H4 (cell line): ENCODE measurements at regions not wholly inside any gene's neighbourhood (a gene's known extent, or its start where the extent isn't known, plus 50 kb on each side); places are given as distances from the start of the nearest gene placed in this dataset.

Experiments
- DNase-seq: peaks from one replicate; pipeline ENCODE4 v3.0.0-alpha.2; 2015; ENCODE audit warnings: low spot score

DNA sequence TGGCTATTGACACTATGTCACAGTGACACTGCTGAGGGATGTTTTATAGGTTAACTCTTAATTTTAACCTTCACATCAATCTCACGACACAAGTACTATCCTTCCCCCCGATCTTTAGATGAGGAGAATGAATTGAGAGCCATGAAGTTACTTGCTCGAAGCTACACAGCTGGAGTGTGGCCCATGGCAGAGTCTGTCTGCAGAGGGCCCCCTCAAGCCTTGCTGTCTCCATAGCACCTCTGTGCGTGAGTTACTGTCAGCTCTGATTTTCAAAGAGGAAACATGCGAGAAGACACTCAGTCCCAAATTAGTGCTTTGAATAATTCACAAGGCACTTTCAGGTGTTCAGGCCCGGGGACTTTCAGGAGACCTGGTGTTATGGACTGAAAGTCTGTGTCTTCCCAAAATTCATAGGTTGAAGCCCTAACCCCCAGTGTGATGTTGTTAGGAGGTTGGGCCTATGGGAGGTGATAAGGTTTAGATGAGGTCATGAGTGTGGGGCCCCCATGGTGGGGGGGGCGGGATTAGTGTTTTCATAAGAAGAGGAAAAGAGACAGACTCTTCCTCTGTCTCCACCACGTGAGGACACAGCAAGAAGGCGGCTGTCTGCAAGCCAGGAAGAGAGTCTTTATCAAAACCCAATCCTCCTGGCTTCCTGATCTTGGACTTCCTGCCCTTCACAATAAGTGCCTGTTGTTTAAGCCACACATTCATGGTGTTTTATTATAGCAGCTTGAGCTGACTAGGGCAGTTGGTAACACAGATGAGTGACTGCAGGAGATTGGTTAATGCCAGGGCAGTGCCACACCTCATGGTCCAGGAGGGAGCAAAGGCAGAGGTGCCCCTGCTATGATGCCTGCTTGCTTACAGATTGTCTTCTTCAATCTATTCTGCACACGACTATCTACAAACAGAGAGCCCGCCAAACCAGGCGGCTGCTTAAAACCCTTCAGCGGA is 281.8 kb downstream of the HAPSTR1 start:
- DNase-seq: no peak

DNA sequence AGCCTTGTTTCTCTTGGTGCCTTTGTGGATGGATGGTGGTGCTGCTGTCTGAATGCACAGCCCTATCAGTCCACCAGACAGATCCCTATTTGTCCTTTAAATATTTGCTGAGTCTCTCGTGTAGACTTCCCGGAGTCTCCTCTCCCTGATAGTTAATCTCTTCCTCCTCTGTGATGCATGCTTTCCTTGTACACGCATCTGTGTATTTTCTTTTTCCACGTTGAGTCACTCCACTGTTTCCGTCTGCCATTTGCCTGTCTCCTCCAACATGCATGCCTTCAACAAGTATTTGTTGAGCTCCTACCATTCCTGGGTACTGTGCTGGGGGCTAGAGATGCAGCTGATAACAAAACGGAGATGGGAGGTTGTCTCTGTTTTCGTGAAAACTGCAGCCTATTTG is 282.6 kb downstream of the HAPSTR1 start:
- no peak for DNase-seq

DNA sequence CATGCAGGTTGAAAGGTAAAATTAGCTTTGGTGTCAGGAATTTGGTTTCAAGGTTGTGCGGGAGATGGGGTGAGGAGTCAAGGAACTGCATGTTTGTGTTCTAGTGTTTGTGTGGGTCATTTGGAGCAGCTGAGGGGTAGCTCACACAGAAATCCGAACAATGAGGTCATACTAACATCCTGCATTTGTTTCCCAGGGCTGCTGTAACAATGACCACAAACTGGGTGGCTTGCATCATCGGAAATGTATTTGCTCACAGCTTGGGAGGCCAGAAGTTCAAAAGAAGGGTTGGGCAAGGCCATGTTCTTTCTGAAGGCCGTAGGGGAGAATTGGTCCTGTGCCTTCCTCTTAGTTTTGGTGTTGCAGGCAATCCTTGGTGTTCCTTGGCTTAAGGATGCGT is 287.4 kb downstream of the HAPSTR1 start:
- DNase-seq: no peak

- DNase-seq: no peak
Observed at GRCh38 chr16:9380221-9380620, 288.8 kb downstream of the HAPSTR1 start.

DNA sequence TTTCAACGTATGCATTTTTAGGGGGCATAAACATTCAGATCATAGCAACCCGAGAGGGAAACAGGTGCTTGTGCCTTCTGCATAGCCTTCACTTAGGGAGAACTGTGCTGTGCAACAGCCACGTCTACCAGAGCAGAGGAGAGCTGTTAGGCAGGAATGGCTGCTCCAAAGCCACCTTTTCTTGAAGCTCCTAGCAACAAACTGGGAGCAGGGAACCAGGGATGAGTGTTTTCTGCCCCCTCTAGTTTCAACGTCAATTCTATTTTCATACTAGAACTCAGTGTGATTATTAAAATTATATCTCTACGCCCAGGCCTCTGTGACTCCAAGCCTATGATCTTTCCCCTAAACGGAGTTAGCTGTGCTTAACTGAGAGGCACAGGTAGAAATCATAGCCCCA is 290.0 kb downstream of the HAPSTR1 start:
- DNase-seq: no peak

DNA sequence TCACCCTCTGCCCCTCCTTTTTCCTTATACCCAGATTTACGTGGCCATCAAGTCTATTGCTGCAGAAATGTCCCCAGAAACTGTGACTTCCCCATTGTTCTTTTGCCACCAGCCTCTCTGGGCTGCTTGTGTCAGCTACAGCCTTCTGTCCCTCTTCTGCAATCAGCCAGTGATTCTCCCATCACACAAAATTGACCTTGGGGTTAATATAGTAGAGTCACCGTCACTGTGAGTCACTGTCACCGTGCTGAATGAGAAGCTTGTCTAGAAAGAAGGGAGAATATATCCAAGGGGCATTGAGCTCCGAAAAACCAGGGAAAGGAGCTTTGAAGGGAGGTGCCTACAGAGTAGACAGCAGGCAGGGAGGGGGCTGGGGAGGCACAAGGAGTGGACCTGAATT is 290.5 kb downstream of the HAPSTR1 start:
- DNase-seq: no peak

DNA sequence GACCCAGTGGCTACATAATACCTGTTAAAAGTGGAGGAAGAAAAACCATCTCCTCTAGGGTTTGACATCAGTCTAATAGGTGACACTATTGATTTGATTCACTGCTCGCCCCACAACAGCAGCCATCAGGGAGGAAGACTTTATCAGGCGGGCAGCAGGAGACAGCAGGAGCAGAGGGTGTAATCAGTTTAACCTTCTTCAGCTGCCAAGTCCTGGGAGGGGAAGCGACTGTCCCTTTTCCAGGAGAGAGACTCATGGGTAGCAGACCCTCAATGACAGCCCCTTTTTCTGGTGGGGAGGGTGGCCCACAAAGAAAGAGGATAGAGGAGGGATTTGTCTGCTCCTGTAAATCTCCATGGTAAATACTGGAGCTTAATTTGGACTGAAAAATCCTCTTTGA is 291.8 kb downstream of the HAPSTR1 start:
- no peak for DNase-seq

DNA sequence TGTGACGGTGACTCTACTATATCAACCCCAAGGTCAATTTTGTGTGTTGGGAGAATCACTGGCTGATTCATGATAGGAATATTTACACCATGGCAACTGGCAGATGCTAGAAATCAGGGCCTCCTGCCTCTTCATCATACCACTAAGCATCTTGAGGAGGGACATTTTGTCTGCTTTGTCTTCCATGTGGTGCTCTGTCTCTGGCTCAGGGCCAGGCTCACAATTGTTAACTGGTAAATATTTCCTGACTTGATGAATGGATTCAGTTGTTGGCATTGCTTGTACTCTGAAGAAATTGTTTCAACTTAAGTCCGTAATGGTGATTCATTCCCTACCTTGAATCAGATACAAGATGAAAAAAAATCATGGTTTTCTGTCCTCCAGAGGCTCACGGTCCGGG is 292.7 kb downstream of the HAPSTR1 start:
- no peak for DNase-seq

GRCh38 chr16:9389543-9390207 is 298.2 kb downstream of the HAPSTR1 start:
- no peak for DNase-seq

DNA sequence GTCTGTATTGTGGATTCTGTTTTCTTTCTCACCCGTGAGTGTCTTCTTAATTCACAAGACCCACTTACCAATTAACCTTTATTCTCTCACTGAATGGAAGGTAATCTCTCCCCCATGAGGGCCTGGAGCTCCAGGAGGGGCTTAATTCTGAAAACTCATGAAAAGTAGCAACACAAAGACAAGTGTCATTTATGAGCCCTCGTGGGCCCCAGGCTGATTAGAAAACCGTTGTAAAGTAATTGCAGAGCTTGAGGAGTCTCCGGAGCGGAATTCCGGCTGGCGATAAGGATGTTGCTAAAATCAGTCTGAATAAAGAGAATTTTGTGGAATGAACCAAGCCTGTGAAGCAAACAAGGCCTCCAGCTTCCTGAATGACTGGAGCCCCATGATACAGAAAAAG is 301.5 kb downstream of the HAPSTR1 start:
- no peak for DNase-seq

DNA sequence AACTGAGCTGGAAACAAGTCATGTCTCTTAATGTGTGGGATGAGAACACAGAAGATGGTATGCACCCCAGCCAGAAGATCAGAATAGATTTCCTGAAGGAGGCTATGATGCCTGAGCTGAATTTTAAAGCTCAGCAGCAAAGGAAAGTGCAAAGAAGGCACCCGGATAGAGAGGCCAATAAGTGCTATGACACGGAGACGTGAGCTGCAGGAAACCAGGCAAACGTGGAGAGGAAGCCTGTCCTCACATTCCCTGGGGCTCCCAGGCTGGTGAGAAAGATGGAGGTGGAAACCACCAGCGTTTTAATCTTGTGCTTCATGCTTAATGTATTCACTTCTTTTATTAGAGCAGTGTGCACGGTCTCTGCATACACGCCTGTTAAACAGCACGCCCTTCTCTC is 302.1 kb downstream of the HAPSTR1 start:
- DNase-seq: no peak

- no peak for DNase-seq
Observed at GRCh38 chr16:9395958-9396359, 304.5 kb downstream of the HAPSTR1 start.

DNA sequence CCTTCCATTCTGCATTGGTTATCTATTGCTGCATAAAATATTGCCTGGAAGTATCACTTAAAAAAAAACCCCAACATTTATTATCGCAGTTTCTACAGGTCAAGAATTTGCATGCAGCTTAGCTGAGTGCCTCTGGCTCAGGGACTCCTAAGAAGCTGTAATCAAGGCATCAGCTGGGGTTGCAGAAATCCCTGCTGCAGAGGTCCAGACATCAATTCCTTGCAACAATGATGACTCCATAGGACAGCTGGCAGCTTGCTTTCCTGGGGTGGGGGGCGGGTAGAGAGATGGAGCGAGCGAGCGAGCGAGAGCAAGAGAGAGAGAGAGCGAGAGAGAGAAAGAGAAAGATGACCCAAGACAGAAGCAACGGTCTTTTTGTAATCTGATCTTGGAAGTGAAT is 308.1 kb downstream of the HAPSTR1 start:
- no peak for DNase-seq

DNA sequence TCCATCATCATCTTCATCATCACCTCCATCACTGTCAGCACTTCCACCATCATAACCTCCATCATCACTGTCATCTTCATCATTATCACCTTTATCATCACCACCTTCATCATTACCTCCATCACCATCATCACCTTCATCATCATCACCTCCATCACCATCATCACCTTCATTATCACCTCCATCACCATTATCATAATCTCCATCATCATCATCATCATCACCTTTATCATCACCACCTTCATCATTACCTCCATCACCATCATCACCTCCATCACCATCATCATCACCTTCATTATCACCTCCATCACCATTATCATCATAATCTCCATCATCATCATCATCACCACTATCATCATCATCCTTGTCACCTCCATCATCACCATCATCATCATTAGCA is 309.7 kb downstream of the HAPSTR1 start:
- no peak for DNase-seq

GRCh38 chr16:9402293-9402860 is 310.9 kb downstream of the HAPSTR1 start:
- DNase-seq: no peak

DNA sequence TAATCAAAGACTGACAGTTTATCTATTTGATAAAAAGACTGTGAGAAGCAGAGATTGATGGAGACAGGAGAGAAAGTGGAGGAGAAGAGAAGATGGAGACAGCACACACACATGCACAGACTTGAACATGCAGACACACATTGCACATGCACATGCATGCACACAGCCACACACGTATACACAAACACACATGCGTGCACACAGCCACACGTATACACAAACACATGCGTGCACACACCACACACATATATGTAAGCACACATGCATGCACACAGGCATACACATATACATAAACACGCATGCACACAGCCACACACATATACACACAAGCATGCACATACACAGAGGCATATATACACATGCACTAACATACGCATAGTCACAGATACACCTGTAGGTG is 313.4 kb downstream of the HAPSTR1 start:
- DNase-seq: no peak

DNA sequence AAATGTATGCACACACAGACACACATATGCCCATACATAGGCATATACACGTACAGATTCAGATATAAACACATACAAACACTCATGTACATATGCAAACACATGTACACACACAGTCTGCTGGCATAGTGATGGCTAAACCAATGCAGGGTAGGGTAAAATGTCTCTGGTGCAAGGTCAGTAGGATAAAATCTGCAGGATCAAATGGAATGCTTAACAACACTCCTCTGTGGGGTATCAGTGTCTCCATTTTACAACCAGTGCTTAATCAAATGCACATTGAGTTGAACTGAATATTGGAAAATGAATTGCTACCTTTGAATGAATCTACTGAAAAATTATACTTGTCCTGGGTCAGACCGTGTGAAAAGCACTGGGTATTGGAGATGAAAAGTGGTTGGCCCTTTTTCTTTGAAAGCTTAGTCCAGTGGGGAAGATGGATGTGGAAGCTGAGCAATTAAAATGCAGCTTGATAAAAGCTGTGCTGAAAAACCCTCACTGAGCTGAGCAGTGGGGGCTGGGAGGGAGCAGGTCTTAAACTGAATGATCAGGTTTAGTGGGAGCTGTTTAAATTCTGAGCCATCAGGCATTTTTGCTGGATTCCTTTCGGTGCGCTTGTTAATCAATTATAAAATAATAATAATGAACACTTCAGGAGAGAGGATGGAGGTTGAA is 314.7 kb downstream of the HAPSTR1 start:
- DNase-seq: no peak

DNA sequence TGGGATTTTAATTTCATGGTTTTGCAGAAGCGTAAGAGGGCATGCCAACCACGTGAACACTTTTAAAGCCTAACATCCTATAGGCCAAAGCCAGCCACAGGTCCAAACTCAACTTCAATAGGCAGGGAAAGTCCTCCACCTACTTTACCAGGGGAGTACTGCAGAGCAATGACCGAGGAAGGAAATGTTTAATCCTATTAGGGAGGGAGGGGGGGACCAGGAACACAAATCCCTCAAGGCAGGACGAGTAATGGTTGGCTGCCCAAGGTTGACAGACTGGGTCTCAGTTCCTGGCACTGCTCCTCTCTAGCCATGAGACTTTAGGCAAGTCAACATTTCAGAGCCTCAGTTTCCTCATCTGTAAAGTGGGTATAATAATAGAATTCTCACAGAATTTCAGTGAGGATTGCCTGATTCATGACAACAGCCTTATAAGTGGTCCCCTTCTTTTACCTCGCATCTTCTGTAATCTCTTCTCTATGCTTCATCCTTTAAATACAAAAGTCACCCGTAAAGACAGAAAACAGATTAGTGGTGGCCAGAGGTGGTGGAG is 315.8 kb downstream of the HAPSTR1 start:
- no peak for DNase-seq

GRCh38 chr16:9408297-9408878 is 316.9 kb downstream of the HAPSTR1 start:
- no peak for DNase-seq

- DNase-seq: no peak
Observed at GRCh38 chr16:9409560-9410493, 318.4 kb downstream of the HAPSTR1 start.

DNA sequence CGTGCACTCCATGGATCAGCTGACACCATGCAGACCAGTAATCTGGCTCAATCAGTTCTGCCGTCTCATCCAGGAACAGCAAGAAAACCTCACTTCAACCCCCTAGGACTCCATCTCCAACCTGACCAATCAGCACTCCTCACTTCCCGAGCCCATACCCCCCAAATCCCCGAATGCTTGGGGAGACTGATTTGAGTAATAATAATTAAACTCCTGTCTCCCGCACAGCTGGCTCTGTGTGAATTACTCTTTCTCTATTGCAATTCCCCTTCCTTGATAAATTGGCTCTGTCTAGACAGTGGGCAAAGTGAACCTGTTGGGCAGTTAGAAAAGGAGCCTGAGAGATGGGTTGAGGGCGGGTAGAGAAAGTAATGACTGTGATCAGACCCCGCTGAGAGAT is 320.0 kb downstream of the HAPSTR1 start:
- no peak for DNase-seq
